ENCODE measurements at regions not wholly inside any gene's neighbourhood (a gene's known extent, or its start where the extent isn't known, plus 50 kb on each side); places are given as distances from the start of the nearest gene placed in this dataset.

DNA sequence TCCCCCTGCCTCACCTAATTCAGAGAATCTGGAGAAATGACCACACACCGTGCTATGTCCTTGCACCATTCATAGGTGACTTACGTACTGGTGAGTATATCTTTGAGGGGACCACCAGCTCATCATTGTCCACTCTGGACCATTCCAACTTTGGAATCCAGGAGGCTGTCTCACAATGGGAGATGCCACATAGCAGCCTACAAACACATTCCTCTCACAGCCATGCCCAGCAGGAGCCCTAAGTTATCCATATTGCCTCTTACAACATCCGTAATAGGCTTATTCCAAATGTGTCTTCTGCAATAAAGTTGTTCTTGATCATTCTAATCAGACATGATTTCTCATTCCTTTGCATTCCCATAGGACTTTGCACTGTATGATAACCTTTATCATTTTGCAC lies 436.7 kb downstream of the EFNB2 start:
- TF ChIP-seq, protein P1, sequence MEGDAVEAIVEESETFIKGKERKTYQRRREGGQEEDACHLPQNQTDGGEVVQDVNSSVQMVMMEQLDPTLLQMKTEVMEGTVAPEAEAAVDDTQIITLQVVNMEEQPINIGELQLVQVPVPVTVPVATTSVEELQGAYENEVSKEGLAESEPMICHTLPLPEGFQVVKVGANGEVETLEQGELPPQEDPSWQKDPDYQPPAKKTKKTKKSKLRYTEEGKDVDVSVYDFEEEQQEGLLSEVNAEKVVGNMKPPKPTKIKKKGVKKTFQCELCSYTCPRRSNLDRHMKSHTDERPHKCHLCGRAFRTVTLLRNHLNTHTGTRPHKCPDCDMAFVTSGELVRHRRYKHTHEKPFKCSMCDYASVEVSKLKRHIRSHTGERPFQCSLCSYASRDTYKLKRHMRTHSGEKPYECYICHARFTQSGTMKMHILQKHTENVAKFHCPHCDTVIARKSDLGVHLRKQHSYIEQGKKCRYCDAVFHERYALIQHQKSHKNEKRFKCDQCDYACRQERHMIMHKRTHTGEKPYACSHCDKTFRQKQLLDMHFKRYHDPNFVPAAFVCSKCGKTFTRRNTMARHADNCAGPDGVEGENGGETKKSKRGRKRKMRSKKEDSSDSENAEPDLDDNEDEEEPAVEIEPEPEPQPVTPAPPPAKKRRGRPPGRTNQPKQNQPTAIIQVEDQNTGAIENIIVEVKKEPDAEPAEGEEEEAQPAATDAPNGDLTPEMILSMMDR (conservative IDR thresholded peaks at IDR 0.05; ENCODE audit: low read depth, low read length) = no peak
- TF ChIP-seq EZH2phosphoT487 (IDR thresholded peaks at IDR 0.05; ENCODE audit: borderline replicate concordance, low read length) = no peak
